GM12873 (cell line): ENCODE measurements at regions not wholly inside any gene's neighbourhood (a gene's known extent, or its start where the extent isn't known, plus 50 kb on each side); places are given as distances from the start of the nearest gene placed in this dataset.

Experiments
- TF ChIP-seq, protein P1 (sequence below): IDR thresholded peaks from 2 replicates; pipeline ENCODE4 v1.5.1; 2012; ENCODE audit warnings: low read depth, mild to moderate bottlenecking, moderate library complexity, low read length, control low read depth; ENCODE audit not compliant: insufficient read depth; ENCODE audit errors: missing control alignments

DNA sequence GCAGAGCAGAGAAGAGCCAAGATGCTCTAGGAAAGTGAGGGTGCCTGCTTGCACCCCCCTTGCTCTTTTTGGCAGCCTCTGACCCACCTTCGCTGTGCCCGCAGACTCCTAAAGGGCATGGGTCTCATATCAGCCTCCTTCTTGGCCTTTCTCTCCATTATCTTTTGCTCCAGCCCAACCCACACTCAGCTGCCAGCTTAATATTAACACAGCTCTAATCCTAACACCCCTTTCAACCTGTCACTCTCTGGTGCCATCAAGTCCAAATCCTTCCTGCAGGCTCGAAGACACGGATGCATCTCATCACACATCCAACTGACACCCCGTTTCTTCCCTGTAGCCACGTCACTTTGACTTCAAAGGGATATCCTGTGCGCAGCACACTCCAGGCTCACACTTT is 171.6 kb upstream of the AUTS2 start:
- TF ChIP-seq, protein P1, sequence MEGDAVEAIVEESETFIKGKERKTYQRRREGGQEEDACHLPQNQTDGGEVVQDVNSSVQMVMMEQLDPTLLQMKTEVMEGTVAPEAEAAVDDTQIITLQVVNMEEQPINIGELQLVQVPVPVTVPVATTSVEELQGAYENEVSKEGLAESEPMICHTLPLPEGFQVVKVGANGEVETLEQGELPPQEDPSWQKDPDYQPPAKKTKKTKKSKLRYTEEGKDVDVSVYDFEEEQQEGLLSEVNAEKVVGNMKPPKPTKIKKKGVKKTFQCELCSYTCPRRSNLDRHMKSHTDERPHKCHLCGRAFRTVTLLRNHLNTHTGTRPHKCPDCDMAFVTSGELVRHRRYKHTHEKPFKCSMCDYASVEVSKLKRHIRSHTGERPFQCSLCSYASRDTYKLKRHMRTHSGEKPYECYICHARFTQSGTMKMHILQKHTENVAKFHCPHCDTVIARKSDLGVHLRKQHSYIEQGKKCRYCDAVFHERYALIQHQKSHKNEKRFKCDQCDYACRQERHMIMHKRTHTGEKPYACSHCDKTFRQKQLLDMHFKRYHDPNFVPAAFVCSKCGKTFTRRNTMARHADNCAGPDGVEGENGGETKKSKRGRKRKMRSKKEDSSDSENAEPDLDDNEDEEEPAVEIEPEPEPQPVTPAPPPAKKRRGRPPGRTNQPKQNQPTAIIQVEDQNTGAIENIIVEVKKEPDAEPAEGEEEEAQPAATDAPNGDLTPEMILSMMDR: no peak

GRCh38 chr7:69428089-69428488 is 170.2 kb upstream of the AUTS2 start:
- TF ChIP-seq, protein P1: no peak

DNA sequence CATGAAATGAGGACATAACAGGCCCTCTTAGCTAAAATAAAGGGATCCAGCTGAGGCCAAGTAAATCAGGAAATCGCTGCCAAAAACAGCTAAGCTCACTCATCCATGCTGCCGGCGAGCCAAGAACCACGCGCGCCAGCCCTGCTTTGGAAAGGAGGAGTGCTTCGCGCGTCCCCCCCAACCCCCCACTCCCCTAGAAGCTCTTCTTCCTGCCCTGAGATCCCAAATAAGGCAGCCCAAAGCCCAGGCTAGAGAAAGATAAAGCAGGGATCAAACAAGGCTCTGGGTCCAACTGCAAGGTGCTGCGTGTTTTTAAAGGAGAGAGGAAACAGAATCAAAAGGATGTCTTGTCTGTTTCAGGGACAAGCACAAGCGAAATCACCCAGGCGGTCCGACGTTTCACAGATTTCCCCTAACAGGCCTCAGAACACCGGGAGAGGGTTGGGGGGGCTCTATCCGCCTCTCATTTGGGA is 168.3 kb upstream of the AUTS2 start:
- TF ChIP-seq, protein P1: no peak

GRCh38 chr7:69430384-69431021 is 167.8 kb upstream of the AUTS2 start:
- TF ChIP-seq, protein P1: no peak

DNA sequence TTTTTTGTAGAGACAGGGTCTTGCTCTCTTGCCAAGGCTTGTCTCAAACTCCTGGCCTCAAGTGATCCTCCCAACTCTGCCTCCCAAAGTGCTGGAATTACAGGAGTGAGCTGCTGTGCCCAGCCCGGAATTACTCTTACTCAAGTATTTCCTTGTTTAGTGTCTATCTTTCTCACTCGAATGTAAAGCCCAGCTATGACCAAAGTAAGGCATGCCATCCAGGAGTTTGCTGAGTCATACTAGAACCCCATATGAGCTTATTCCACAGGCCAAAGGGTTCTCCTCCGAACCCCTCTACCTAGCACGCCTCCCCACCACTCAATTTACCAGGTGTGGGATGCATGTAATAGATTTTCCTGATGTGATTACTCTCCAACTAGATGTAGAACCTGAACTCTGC is 166.6 kb upstream of the AUTS2 start:
- TF ChIP-seq, protein P1: no peak

GRCh38 chr7:69433081-69433480 is 165.2 kb upstream of the AUTS2 start:
- TF ChIP-seq, protein P1: no peak

DNA sequence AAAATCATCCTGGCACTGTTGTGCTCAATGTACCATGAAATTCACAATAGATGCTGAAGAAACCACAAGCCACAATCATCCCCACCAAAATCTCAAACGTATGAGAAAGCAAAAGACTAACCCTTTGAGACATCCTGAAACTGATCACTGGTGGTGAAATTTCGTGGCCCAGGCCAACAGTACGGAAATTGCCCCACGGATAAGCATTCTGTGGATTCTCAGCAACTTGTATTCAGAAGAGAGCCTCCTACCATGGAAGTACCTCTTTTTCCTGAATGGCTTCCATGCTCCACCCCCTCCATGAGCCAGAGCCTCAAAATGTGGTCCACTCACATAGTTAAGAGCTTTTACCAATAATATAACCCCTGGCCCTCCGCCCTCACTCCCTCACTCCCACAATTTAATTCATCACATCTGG is 163.9 kb upstream of the AUTS2 start:
- TF ChIP-seq, protein P1: no peak
